ENCODE measurements at regions not wholly inside any gene's neighbourhood (a gene's known extent, or its start where the extent isn't known, plus 50 kb on each side); places are given as distances from the start of the nearest gene placed in this dataset.

- TF ChIP-seq CTCF (conservative IDR thresholded peaks at IDR 0.05) = no peak
- no peak for TF ChIP-seq EZH2 (IDR thresholded peaks at IDR 0.05; ENCODE audit: low read depth)
- H3F3A ChIP-seq (ENCODE audit: insufficient read depth, low read depth) = no peaks in the 10 kb centered on the region
- no peaks in the 10 kb centered on the region for H4K20me1 ChIP-seq (ENCODE audit: insufficient read depth)
- H3K9me2 ChIP-seq (ENCODE audit: insufficient read depth) = no peaks in the 10 kb centered on the region; the same call in 1 of the 2 replicates
- no peaks in the 10 kb centered on the region for H3K36me3 ChIP-seq (ENCODE audit: low read depth)
- no peaks in the 10 kb centered on the region for H3K4me1 ChIP-seq (replicated peaks; ENCODE audit: insufficient read depth)
- H3K4me3 ChIP-seq = no peak overlapping the region
- no peak overlapping the region for H3K27ac ChIP-seq
- CTCF ChIA-PET = no interaction called here
- POLR2A ChIA-PET (ENCODE audit: unreplicated experiment) = no interaction called here
- no peaks in the 10 kb centered on the region for H3K79me2 ChIP-seq (ENCODE audit: low read depth)
- peaks cover 11% of the 10 kb centered on the region; the same call in 1 of the 2 replicates for H3K27me3 ChIP-seq (ENCODE audit: insufficient read depth, low read depth)
- intact Hi-C loops (cut with micrococcal nuclease; ENCODE audit: unreplicated experiment) = no loop called here
- no peak for DNase-seq
- no peak overlapping the region for H3K4me2 ChIP-seq
- BruUV-seq (replicated peaks) = no TSS peak
- no peak overlapping the region for H2AFZ ChIP-seq
- H3K9me3 ChIP-seq (ENCODE audit: insufficient read depth, low read depth) = no peaks in the 10 kb centered on the region
These were observed 123.2 kb downstream of the SLC16A9 start for GRCh38 chr10:59586407-59586891.

GRCh38 chr10:59585046-59585700 lies 124.5 kb downstream of the SLC16A9 start:
- no peak overlapping the region for H3K4me3 ChIP-seq
- H3K9me3 ChIP-seq (ENCODE audit: insufficient read depth, low read depth) = no peaks in the 10 kb centered on the region
- CTCF ChIA-PET = no interaction called here
- H3K4me1 ChIP-seq (replicated peaks; ENCODE audit: insufficient read depth) = no peaks in the 10 kb centered on the region
- H3K4me2 ChIP-seq = no peak overlapping the region
- peaks cover 7% of the 10 kb centered on the region; the same call in 1 of the 2 replicates for H3K27me3 ChIP-seq (ENCODE audit: insufficient read depth, low read depth)
- no peaks in the 10 kb centered on the region; the same call in 1 of the 2 replicates for H3K9me2 ChIP-seq (ENCODE audit: insufficient read depth)
- no peaks in the 10 kb centered on the region for H3K79me2 ChIP-seq (ENCODE audit: low read depth)
- H3F3A ChIP-seq (ENCODE audit: insufficient read depth, low read depth) = no peaks in the 10 kb centered on the region
- intact Hi-C loops (cut with micrococcal nuclease; ENCODE audit: unreplicated experiment) = no loop called here
- POLR2A ChIA-PET (ENCODE audit: unreplicated experiment) = no interaction called here
- no TSS peak for BruUV-seq (replicated peaks)
- DNase-seq = no peak
- no peak overlapping the region for H2AFZ ChIP-seq
- H3K27ac ChIP-seq = no peak overlapping the region
- no peaks in the 10 kb centered on the region for H4K20me1 ChIP-seq (ENCODE audit: insufficient read depth)
- no peak for TF ChIP-seq CTCF (conservative IDR thresholded peaks at IDR 0.05)
- no peak for TF ChIP-seq EZH2 (IDR thresholded peaks at IDR 0.05; ENCODE audit: low read depth)
- no peaks in the 10 kb centered on the region for H3K36me3 ChIP-seq (ENCODE audit: low read depth)

GRCh38 chr10:59582780-59583179 lies 126.9 kb downstream of the SLC16A9 start:
- Histone ChIP-seq H3K27me3 (ENCODE audit: insufficient read depth, low read depth) (0 out of 2 replicates have a peak, but pooled peaks cover 6% of the 10 kb centered on the region), H4K20me1 (ENCODE audit: insufficient read depth) (no peaks in the 10 kb centered on the region), H3K79me2 (ENCODE audit: low read depth) (no peaks in the 10 kb centered on the region), H2AFZ (no peak overlapping the region), H3K4me1 (replicated peaks; ENCODE audit: insufficient read depth) (no peaks in the 10 kb centered on the region), H3K36me3 (ENCODE audit: low read depth) (no peaks in the 10 kb centered on the region), H3K4me2 (no peak overlapping the region), H3K9me2 (ENCODE audit: insufficient read depth) (no peaks in the 10 kb centered on the region; the same call in 1 of the 2 replicates), H3K4me3 (no peak overlapping the region), H3K27ac (no peak overlapping the region), H3K9me3 (ENCODE audit: insufficient read depth, low read depth) (no peaks in the 10 kb centered on the region), H3F3A (ENCODE audit: insufficient read depth, low read depth) (no peaks in the 10 kb centered on the region)
- intact Hi-C loops (cut with micrococcal nuclease; ENCODE audit: unreplicated experiment) = no loop called here
- POLR2A ChIA-PET (ENCODE audit: unreplicated experiment) = no interaction called here
- no peak for DNase-seq
- TF ChIP-seq EZH2 (IDR thresholded peaks at IDR 0.05; ENCODE audit: low read depth) = no peak
- no peak for TF ChIP-seq CTCF (conservative IDR thresholded peaks at IDR 0.05)
- no TSS peak for BruUV-seq (replicated peaks)
- CTCF ChIA-PET = no interaction called here
